Spleen (tissue), 11 donors: ENCODE measurements at regions not wholly inside any gene's neighbourhood (a gene's known extent, or its start where the extent isn't known, plus 50 kb on each side); places are given as distances from the start of the nearest gene placed in this dataset.

Experiments used
- DNase-seq: peaks from one replicate; pipeline ENCODE4 v3.0.0-alpha.2; 2020
- H3K27ac ChIP-seq, 8 donors: fragments of 200-600 bp; sonication (generic) in 7 of 8; 1 replicate in 4 of 8; 2 replicates in 4 of 8; pipeline versions ENCODE4 v1.5.0 to v1.8.0; 2016 to 2021; ENCODE audit warnings: inconsistent platforms in 4 of 8, mild to moderate bottlenecking in 4 of 8, moderate library complexity in 1 of 8
- H3K27me3 ChIP-seq, 7 donors: fragments of 200-600 bp; sonication (generic) in 6 of 7; replicated peaks in 1 of 7; 1 replicate in 4 of 7; 2 replicates in 3 of 7; pipeline versions ENCODE4 v1.5.0 to v1.8.0; 2016 to 2021; ENCODE audit warnings: inconsistent platforms in 3 of 7, mild to moderate bottlenecking in 1 of 7
- H3K36me3 ChIP-seq, 6 donors: fragments of 200-600 bp; sonication (generic) in 5 of 6; 1 replicate in 4 of 6; 2 replicates in 2 of 6; pipeline versions ENCODE4 v1.5.0 to v1.8.0; 2016 to 2021; ENCODE audit warnings: inconsistent platforms in 2 of 6
- H3K4me1 ChIP-seq, 6 donors: fragments of 200-600 bp; sonication (generic) in 5 of 6; 1 replicate in 3 of 6; 2 replicates in 3 of 6; pipeline versions ENCODE4 v1.5.0 to v1.8.0; 2016 to 2021; ENCODE audit warnings: inconsistent platforms in 3 of 6
- H3K4me3 ChIP-seq, 8 donors: fragments of 200-600 bp; sonication (generic) in 7 of 8; 1 replicate in 4 of 8; 2 replicates in 4 of 8; pipeline versions ENCODE4 v1.5.0 to v1.8.0; 2016 to 2021; ENCODE audit warnings: inconsistent platforms in 4 of 8, mild to moderate bottlenecking in 4 of 8, moderate library complexity in 2 of 8
- H3K9me3 ChIP-seq, 8 donors: fragments of 200-600 bp; sonication (generic) in 7 of 8; 1 replicate in 4 of 8; 2 replicates in 4 of 8; pipeline versions ENCODE4 v1.5.0 to v1.8.0; 2016 to 2021; ENCODE audit warnings: inconsistent platforms in 4 of 8
- CTCF ChIP-seq, 11 experiments: fragments of 200-600 bp in 7 of 11; fragments of 450-650 bp in 4 of 11; sonication (generic) in 4 of 11; IDR thresholded peaks in 8 of 11; conservative IDR thresholded peaks in 3 of 11; 1 replicate in 7 of 11; 2 replicates in 4 of 11; pipeline versions ENCODE4 v1.4.0 to v1.8.0; 2016 to 2021; ENCODE audit warnings: antibody characterized with exemption in 11 of 11, inconsistent platforms in 4 of 11, mild to moderate bottlenecking in 1 of 11
- POLR2A ChIP-seq, 3 donors: fragments of 450-650 bp; IDR thresholded peaks; one replicate each; pipeline ENCODE4 v1.5.1; 2017; ENCODE audit warnings: antibody characterized with exemption in 3 of 3, mild to moderate bottlenecking in 1 of 3
- POLR2AphosphoS5 ChIP-seq, 3 donors: sonication (generic); formaldehyde crosslinking; IDR thresholded peaks; one replicate each; pipeline ENCODE4 v1.5.1; 2017; ENCODE audit warnings: antibody characterized with exemption in 3 of 3
- WGBS, 5 donors: extraction: QIAGEN DNeasy Blood & Tissue Kit in 3 of 5; methylation state at CpG; one replicate each; pipeline versions ENCODE4 v1.1.5 to v1.1.7; 2013 to 2018; 5-methylcytosine and 5-hydroxymethylcytosine counted together
- intact Hi-C: fragments of 100-400 bp; cut with DNase I; formaldehyde crosslinking; loops from one replicate; pipeline ENCODE4 v1.15.0; 2023; ENCODE audit warnings: low total_unique reads
- donor health status: healthy with polysubstance abuse.
- donor health status: DM: no; HTN: no; CAD: no; lungs with moderate emphysema.
- donor health status: DM: no; HTN: no; CAD: no.
- donor health status: Bipolar disorder and iron deficiency.
- donor health status: healthy.
- donor health status: DM: no; HTN: no; CAD: no.
- donor health status: DM: yes; HTN: yes; CAD: no.

GRCh38 chr4:60013464-60014184 is 1186.5 kb upstream of the ADGRL3 start:
- WGBS, 5 donors = 84 to 91% (median 89%) methylated on average over 2 of the region's 2 CpGs
- Histone ChIP-seq H3K36me3 (no peaks in the 10 kb centered on the region), H3K27ac (no peak overlapping the region), H3K4me3 (no peak overlapping the region), H3K27me3 (no peaks in the 10 kb centered on the region), H3K4me1 (no peaks in the 10 kb centered on the region), H3K9me3 (peaks cover 0 to 26% (median 0%) of the 10 kb centered on the region in 8 donors)
- DNase-seq = no peak
- intact Hi-C loops = no loop called here
- no peak for TF ChIP-seq POLR2AphosphoS5 (IDR thresholded peaks at IDR 0.05)
- no peak for TF ChIP-seq POLR2A (IDR thresholded peaks at IDR 0.05)
- TF ChIP-seq CTCF (IDR thresholded peaks at IDR 0.05 in 8 of 11, conservative IDR thresholded peaks at IDR 0.05 in 3 of 11) = no peak

- Histone ChIP-seq H3K27me3 (no peaks in the 10 kb centered on the region), H3K4me3 (no peak overlapping the region), H3K36me3 (no peaks in the 10 kb centered on the region), H3K4me1 (no peaks in the 10 kb centered on the region), H3K9me3 (peaks cover 0 to 18% (median 0%) of the 10 kb centered on the region in 8 donors), H3K27ac (no peak overlapping the region)
- intact Hi-C loops = no loop called here
- WGBS, 5 donors = 36 to 56% (median 40%) methylated on average over 1 of the region's 1 CpG
- no peak for DNase-seq
- TF ChIP-seq POLR2A (IDR thresholded peaks at IDR 0.05) (no peak), POLR2AphosphoS5 (IDR thresholded peaks at IDR 0.05) (no peak), CTCF (IDR thresholded peaks at IDR 0.05 in 8 of 11, conservative IDR thresholded peaks at IDR 0.05 in 3 of 11) (no peak)
Observed at GRCh38 chr4:60016971-60017370, 1183.2 kb upstream of the ADGRL3 start.

DNA sequence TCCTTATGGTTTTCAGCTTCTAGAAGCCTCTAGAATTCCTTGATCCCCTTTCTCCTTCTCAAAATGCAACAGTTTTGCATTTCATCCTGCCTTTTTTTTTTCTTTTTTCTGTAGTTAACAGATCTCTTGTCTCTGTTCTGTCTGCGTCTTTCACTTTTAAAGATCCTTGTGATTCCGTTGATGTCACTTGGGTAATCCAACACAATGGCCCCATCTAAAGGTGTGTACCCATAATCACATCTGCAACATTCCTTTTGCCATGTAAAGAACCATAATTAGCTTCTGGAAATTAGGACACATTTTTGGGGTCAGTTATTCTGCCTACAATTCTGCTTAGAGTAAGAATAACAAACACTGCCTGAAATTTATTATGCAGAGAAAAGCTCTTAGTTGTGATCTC is 1180.9 kb upstream of the ADGRL3 start:
- no peaks in the 10 kb centered on the region for H3K27me3 ChIP-seq
- no peak overlapping the region for H3K4me3 ChIP-seq
- H3K27ac ChIP-seq = no peak overlapping the region
- 78 to 99% (median 80%) methylated on average over 2 of the region's 2 CpGs for WGBS, 5 donors
- intact Hi-C loops = no loop called here
- no peak for TF ChIP-seq POLR2A (IDR thresholded peaks at IDR 0.05)
- no peaks in the 10 kb centered on the region for H3K4me1 ChIP-seq
- peaks cover 0 to 10% (median 0%) of the 10 kb centered on the region in 8 donors for H3K9me3 ChIP-seq
- no peaks in the 10 kb centered on the region for H3K36me3 ChIP-seq
- no peak for DNase-seq

DNA sequence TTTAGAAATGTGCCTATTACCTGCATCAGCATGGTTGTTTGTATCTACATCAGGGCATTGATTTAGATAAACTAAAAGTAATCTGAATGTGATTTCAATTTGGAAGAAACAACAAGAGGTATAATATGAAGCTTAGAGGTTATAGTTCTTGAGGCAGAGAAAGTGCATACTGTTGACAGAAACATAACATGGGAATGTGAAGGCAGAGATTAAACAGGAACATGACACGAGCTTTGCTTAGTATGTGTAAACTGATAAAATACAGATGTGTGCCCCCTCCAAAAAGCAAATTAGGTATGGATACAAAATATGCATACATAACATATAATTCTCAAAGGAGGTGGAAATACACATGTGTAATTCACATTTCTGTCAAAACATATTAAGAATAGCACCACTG is 1180.2 kb upstream of the ADGRL3 start:
- DNase-seq = no peak
- Histone ChIP-seq H3K36me3 (no peaks in the 10 kb centered on the region), H3K4me3 (no peak overlapping the region), H3K4me1 (no peaks in the 10 kb centered on the region), H3K27me3 (no peaks in the 10 kb centered on the region), H3K27ac (no peak overlapping the region), H3K9me3 (peaks cover 0 to 10% (median 0%) of the 10 kb centered on the region in 8 donors)
- 51 to 74% (median 72%) methylated on average over 1 of the region's 1 CpG for WGBS, 5 donors
- TF ChIP-seq POLR2AphosphoS5 (IDR thresholded peaks at IDR 0.05) = no peak
- TF ChIP-seq POLR2A (IDR thresholded peaks at IDR 0.05) = no peak
- no peak for TF ChIP-seq CTCF (IDR thresholded peaks at IDR 0.05 in 8 of 11, conservative IDR thresholded peaks at IDR 0.05 in 3 of 11)
- intact Hi-C loops = no loop called here
